ENCODE measurements at regions not wholly inside any gene's neighbourhood (a gene's known extent, or its start where the extent isn't known, plus 50 kb on each side); places are given as distances from the start of the nearest gene placed in this dataset.

GRCh38 chr21:35909456-35910223 lies 150.7 kb downstream of the SETD4 start:
- WGBS, 3 donors, result 66 to 76% (median 72%) methylated on average over 1 of the region's 1 CpG
- no peak overlapping the region for H3K27ac ChIP-seq (ENCODE audit: low read depth, low read length)

- no peak overlapping the region for H3K27ac ChIP-seq (ENCODE audit: low read depth, low read length)
- 89 to 90% (median 89%) methylated on average over 5 of the region's 5 CpGs for WGBS, 3 donors
Measured at GRCh38 chr21:35908311-35909078, 151.8 kb downstream of the SETD4 start.

- H3K27ac ChIP-seq (ENCODE audit: low read depth, low read length), result no peak overlapping the region
Measured at GRCh38 chr21:35906586-35906985, 153.7 kb downstream of the SETD4 start.

- H3K27ac ChIP-seq (ENCODE audit: low read depth, low read length), result no peak overlapping the region
- 77 to 91% (median 84%) methylated on average over 8 of the region's 8 CpGs for WGBS, 3 donors
Measured at GRCh38 chr21:35905963-35906345, 154.4 kb downstream of the SETD4 start.

- 45 to 71% (median 46%) methylated on average over 11 of the region's 11 CpGs for WGBS, 3 donors
- H3K27ac ChIP-seq (ENCODE audit: low read depth, low read length), result no peak overlapping the region
Measured at GRCh38 chr21:35905096-35905962, 155.0 kb downstream of the SETD4 start.

- WGBS, 3 donors, result 37 to 65% (median 65%) methylated on average over 4 of the region's 4 CpGs
- no peak overlapping the region for H3K27ac ChIP-seq (ENCODE audit: low read depth, low read length)
Measured at GRCh38 chr21:35900539-35900938, 159.8 kb downstream of the SETD4 start.

- 69 to 86% (median 84%) methylated on average over 3 of the region's 3 CpGs for WGBS, 3 donors
- no peak overlapping the region for H3K27ac ChIP-seq (ENCODE audit: low read depth, low read length)
Measured at GRCh38 chr21:35896060-35896459, 164.3 kb downstream of the SETD4 start.

GRCh38 chr21:35895598-35895997 lies 164.7 kb downstream of the SETD4 start:
- H3K27ac ChIP-seq (ENCODE audit: low read depth, low read length), result no peak overlapping the region
- WGBS, 3 donors, result 84 to 89% (median 87%) methylated on average over 2 of the region's 2 CpGs

- WGBS, 3 donors, result 87 to 97% (median 93%) methylated on average over 3 of the region's 3 CpGs
- H3K27ac ChIP-seq (ENCODE audit: low read depth, low read length), result no peak overlapping the region
Measured at GRCh38 chr21:35893156-35893555, 167.2 kb downstream of the SETD4 start.

GRCh38 chr21:35886887-35887286 lies 173.4 kb downstream of the SETD4 start:
- 93 to 95% (median 94%) methylated on average over 40 of the region's 40 CpGs for WGBS, 3 donors

GRCh38 chr21:35885942-35886541 lies 174.3 kb downstream of the SETD4 start:
- 85 to 90% (median 88%) methylated on average over 7 of the region's 7 CpGs for WGBS, 3 donors
- no peak overlapping the region for H3K27ac ChIP-seq (ENCODE audit: low read depth, low read length)

More at GRCh38 chr21:35886887-35887286, 173.4 kb downstream of the SETD4 start:
- no peak overlapping the region for H3K27ac ChIP-seq (ENCODE audit: low read depth, low read length)

GRCh38 chr21:35882791-35883240 lies 177.5 kb downstream of the SETD4 start:
- H3K27ac ChIP-seq (ENCODE audit: low read depth, low read length), result no peak overlapping the region
- 9 to 47% (median 42%) methylated on average over 10 of the region's 10 CpGs for WGBS, 3 donors

GRCh38 chr21:35873441-35873840 lies 186.9 kb downstream of the SETD4 start:
- H3K27ac ChIP-seq (ENCODE audit: low read depth, low read length), result no peak overlapping the region
- WGBS, 3 donors, result 46 to 54% (median 49%) methylated on average over 2 of the region's 2 CpGs

- WGBS, 3 donors, result 81 to 87% (median 82%) methylated on average over 2 of the region's 2 CpGs
- no peak overlapping the region for H3K27ac ChIP-seq (ENCODE audit: low read depth, low read length)
Measured at GRCh38 chr21:35871906-35872305, 188.4 kb downstream of the SETD4 start.

- no peak overlapping the region for H3K27ac ChIP-seq (ENCODE audit: low read depth, low read length)
Measured at GRCh38 chr21:35868869-35869223, 191.5 kb downstream of the SETD4 start.

GRCh38 chr21:35868005-35868868 lies 192.1 kb downstream of the SETD4 start:
- no peak overlapping the region for H3K27ac ChIP-seq (ENCODE audit: low read depth, low read length)
- WGBS, 3 donors, result 63 to 76% (median 66%) methylated on average over 10 of the region's 10 CpGs

GRCh38 chr21:35864039-35864438 lies 196.3 kb downstream of the SETD4 start:
- H3K27ac ChIP-seq (ENCODE audit: low read depth, low read length), result no peak overlapping the region
- whole genome bisulfite sequencing, 3 donors, result 32 to 75% (median 72%) methylated on average over 4 of the region's 4 CpGs

GRCh38 chr21:35862969-35863368 lies 197.4 kb downstream of the SETD4 start:
- 57 to 70% (median 70%) methylated on average over 1 of the region's 1 CpG for WGBS, 3 donors

More at GRCh38 chr21:35862969-35863368, 197.4 kb downstream of the SETD4 start:
- no peak overlapping the region for H3K27ac ChIP-seq (ENCODE audit: low read depth, low read length)
